H9 (cell line): ENCODE measurements at regions not wholly inside any gene's neighbourhood (a gene's known extent, or its start where the extent isn't known, plus 50 kb on each side); places are given as distances from the start of the nearest gene placed in this dataset.

Source experiments
- DNase-seq: peaks from one replicate; pipeline ENCODE4 v3.0.0-alpha.2; 2017
- H2AFZ ChIP-seq: one replicate; pipeline ENCODE4 v1.6.1; 2013; ENCODE audit warnings: mild to moderate bottlenecking, low read length, control low read depth, moderate library complexity
- H2AK5ac ChIP-seq: 2 replicates; pipeline ENCODE4 v1.6.1; 2013; ENCODE audit warnings: low read length, control low read depth, mixed read lengths; ENCODE audit not compliant: insufficient read length
- H2BK120ac ChIP-seq: one replicate; pipeline ENCODE4 v1.6.1; 2013; ENCODE audit warnings: low read depth, mild to moderate bottlenecking, low read length, control low read depth, inconsistent platforms; ENCODE audit not compliant: poor library complexity, severe bottlenecking
- H2BK12ac ChIP-seq: 2 replicates; pipeline ENCODE4 v1.6.1; 2013; ENCODE audit warnings: low read length, control low read depth, mixed read lengths, low read depth; ENCODE audit not compliant: insufficient read length
- H2BK15ac ChIP-seq: 2 replicates; pipeline ENCODE4 v1.6.1; 2013; ENCODE audit warnings: low read depth, low read length, control low read depth
- H2BK20ac ChIP-seq: one replicate; pipeline ENCODE4 v1.6.1; 2013; ENCODE audit warnings: low read depth, mild to moderate bottlenecking, low read length, control low read depth, inconsistent platforms; ENCODE audit not compliant: poor library complexity, severe bottlenecking
- H2BK5ac ChIP-seq: 2 replicates; pipeline ENCODE4 v1.6.1; 2013; ENCODE audit warnings: low read length, control low read depth, mixed read lengths; ENCODE audit not compliant: insufficient read length
- H3K14ac ChIP-seq: 2 replicates; pipeline ENCODE4 v1.6.1; 2013; ENCODE audit warnings: low read length, control low read depth; ENCODE audit not compliant: insufficient read depth
- H3K18ac ChIP-seq: 2 replicates; pipeline ENCODE4 v1.6.1; 2013; ENCODE audit warnings: low read depth, mild to moderate bottlenecking, mixed read lengths, low read length, control low read depth; ENCODE audit not compliant: insufficient read length
- H3K23ac ChIP-seq: 2 replicates; pipeline ENCODE4 v1.6.1; 2013; ENCODE audit warnings: low read length, control low read depth, mixed read lengths, low read depth; ENCODE audit not compliant: insufficient read length
- H3K23me2 ChIP-seq: 2 replicates; pipeline ENCODE4 v1.6.1; 2013; ENCODE audit warnings: low read depth, mild to moderate bottlenecking, mixed read lengths, low read length, control low read depth; ENCODE audit not compliant: insufficient read length, poor library complexity, severe bottlenecking
- H3K27ac ChIP-seq: 2 replicates; pipeline ENCODE4 v1.5.1; 2013; ENCODE audit warnings: low read length, control low read depth, mixed read lengths, low read depth; ENCODE audit not compliant: insufficient read length
- H3K27me3 ChIP-seq: 2 replicates; pipeline ENCODE4 v1.6.1; 2013; ENCODE audit warnings: low read length, control low read depth, inconsistent platforms; ENCODE audit not compliant: insufficient read depth
- H3K4ac ChIP-seq: 2 replicates; pipeline ENCODE4 v1.6.1; 2013; ENCODE audit warnings: low read depth, mild to moderate bottlenecking, control low read depth, inconsistent platforms, low read length, moderate library complexity
- H3K4me1 ChIP-seq: 2 replicates; pipeline ENCODE4 v1.6.1; 2013; ENCODE audit warnings: low read length, control low read depth, inconsistent platforms; ENCODE audit not compliant: insufficient read depth
- H3K4me2 ChIP-seq: 2 replicates; pipeline ENCODE4 v1.6.1; 2013; ENCODE audit warnings: low read length, control low read depth, mixed read lengths; ENCODE audit not compliant: insufficient read length, insufficient read depth
- H3K56ac ChIP-seq: 2 replicates; pipeline ENCODE4 v1.6.1; 2013; ENCODE audit warnings: low read depth, mild to moderate bottlenecking, mixed read lengths, low read length, control low read depth; ENCODE audit not compliant: insufficient read length
- H3K79me1 ChIP-seq: 2 replicates; pipeline ENCODE4 v1.6.1; 2013; ENCODE audit warnings: low read depth, mild to moderate bottlenecking, moderate library complexity, low read length, control low read depth, inconsistent platforms; ENCODE audit not compliant: insufficient read depth, poor library complexity, severe bottlenecking
- H3K79me2 ChIP-seq: 2 replicates; pipeline ENCODE4 v1.6.1; 2013; ENCODE audit warnings: low read length, control low read depth, inconsistent platforms; ENCODE audit not compliant: insufficient read depth
- H3K9ac ChIP-seq: 2 replicates; pipeline ENCODE4 v1.6.1; 2013; ENCODE audit warnings: low read length, control low read depth, mixed read lengths; ENCODE audit not compliant: insufficient read length; ENCODE audit errors: extremely low read depth
- H3K9me3 ChIP-seq: one replicate; pipeline ENCODE4 v1.6.1; 2013; ENCODE audit warnings: low read depth, low read length, inconsistent platforms; ENCODE audit not compliant: control insufficient read depth
- H3T11ph ChIP-seq: one replicate; pipeline ENCODE4 v1.6.1; 2013; ENCODE audit warnings: mild to moderate bottlenecking, low read length, control low read depth, inconsistent platforms
- H4K20me1 ChIP-seq: one replicate; pipeline ENCODE4 v1.6.1; 2013; ENCODE audit not compliant: control insufficient read depth, insufficient read length, insufficient read depth
- H4K5ac ChIP-seq: 2 replicates; pipeline ENCODE4 v1.6.1; 2013; ENCODE audit warnings: low read depth, mild to moderate bottlenecking, mixed read lengths, low read length, control low read depth; ENCODE audit not compliant: insufficient read length
- H4K8ac ChIP-seq: replicated peaks from 2 replicates; pipeline ENCODE4 v1.6.1; 2013; ENCODE audit warnings: low read length, control low read depth, mixed read lengths, low read depth; ENCODE audit not compliant: insufficient read length
- H4K91ac ChIP-seq: 2 replicates; pipeline ENCODE4 v1.6.1; 2013; ENCODE audit warnings: low read depth, mild to moderate bottlenecking, moderate library complexity, mixed read lengths, low read length, control low read depth; ENCODE audit not compliant: insufficient read length
- H3K27ac Mint-ChIP-seq, 3 experiments: 2 replicates in 2 of 3; 3 replicates in 1 of 3; pipeline ENCODE4 v1.8.0; 2020 to 2021; ENCODE audit warnings: mixed read lengths in 3 of 3, mild to moderate bottlenecking in 1 of 3, moderate library complexity in 1 of 3
- H3K27me3 Mint-ChIP-seq: 2 replicates; pipeline ENCODE4 v1.8.0; 2021; ENCODE audit warnings: low read depth, mild to moderate bottlenecking, moderate library complexity, mixed read lengths
- H3K36me3 Mint-ChIP-seq, 3 experiments: 2 replicates in 2 of 3; 3 replicates in 1 of 3; pipeline ENCODE4 v1.8.0; 2020 to 2021; ENCODE audit warnings: low read depth in 3 of 3, mixed read lengths in 3 of 3; ENCODE audit not compliant: insufficient read depth in 1 of 3
- H3K4me1 Mint-ChIP-seq, 2 experiments: 2 replicates each; pipeline ENCODE4 v1.8.0; 2020; ENCODE audit warnings: mixed read lengths in 2 of 2
- H3K4me3 Mint-ChIP-seq, 2 experiments: 2 replicates in 1 of 2; 3 replicates in 1 of 2; pipeline ENCODE4 v1.8.0; 2020 to 2021; ENCODE audit warnings: mild to moderate bottlenecking in 2 of 2, mixed read lengths in 2 of 2, moderate library complexity in 1 of 2
- H3K9me3 Mint-ChIP-seq, 2 experiments: 2 replicates in 1 of 2; 3 replicates in 1 of 2; pipeline ENCODE4 v1.8.0; 2020; ENCODE audit warnings: mild to moderate bottlenecking in 2 of 2, mixed read lengths in 2 of 2, moderate library complexity in 1 of 2
- CTCF ChIP-seq: fragments of 200-600 bp; sonication (generic); conservative IDR thresholded peaks from 3 replicates; pipeline ENCODE4 v1.8.0; 2021; ENCODE audit warnings: antibody characterized with exemption, mild to moderate bottlenecking
- WGBS: extraction: QIAGEN DNeasy Blood & Tissue Kit; methylation state at CpG from one replicate; pipeline ENCODE4 v1.1.7; 2013; ENCODE audit warnings: missing lambda C conversion rate, low lambda C conversion rate, mixed read lengths; ENCODE audit not compliant: insufficient read length; ENCODE audit errors: extremely low coverage; 5-methylcytosine and 5-hydroxymethylcytosine counted together

- Histone ChIP-seq H3K9ac (no peak overlapping the region), H2BK20ac (no peak overlapping the region), H3K79me1 (no peaks in the 10 kb centered on the region), H3K23me2 (no peaks in the 10 kb centered on the region), H3K56ac (no peak overlapping the region), H3K79me2 (no peaks in the 10 kb centered on the region), H3K9me3 (no peaks in the 10 kb centered on the region), H2AK5ac (no peak overlapping the region), H3K23ac (no peak overlapping the region), H3K4me2 (no peak overlapping the region), H2BK15ac (no peak overlapping the region), H2BK120ac (no peak overlapping the region), H2BK5ac (no peak overlapping the region), H3K27me3 (no peaks in the 10 kb centered on the region), H4K91ac (no peak overlapping the region), H4K5ac (no peak overlapping the region), H2AFZ (no peak overlapping the region), H4K20me1 (no peaks in the 10 kb centered on the region), H4K8ac (no peak overlapping the region), H3K14ac (no peak overlapping the region), H3K27ac (no peak overlapping the region), H3K4me1 (no peaks in the 10 kb centered on the region), H3K18ac (no peak overlapping the region), H2BK12ac (no peak overlapping the region), H3T11ph (no peak overlapping the region), H3K4ac (no peak overlapping the region)
- Mint-ChIP-seq H3K4me3 (no peak overlapping the region; a peak in 1 of 5 replicates), H3K27me3 (peaks cover 1% of the 10 kb centered on the region), H3K36me3 (peaks cover 0 to 5% (median 0%) of the 10 kb centered on the region in 3 experiments; a peak in 2 of 7 replicates), H3K9me3 (peaks cover 0 to 4% of the 10 kb centered on the region in 2 experiments; a peak in 1 of 5 replicates), H3K4me1 (peaks cover 9 to 15% of the 10 kb centered on the region in 2 experiments; a peak in 3 of 4 replicates), H3K27ac (no peak overlapping the region)
- DNase-seq = no peak
- no peak for TF ChIP-seq CTCF
- no CpG with 5 or more reads among the region's 11 CpGs for WGBS
These were observed 146.6 kb upstream of the WNT4 start for GRCh38 chr1:22289307-22289995.
